ENCODE measurements at regions not wholly inside any gene's neighbourhood (a gene's known extent, or its start where the extent isn't known, plus 50 kb on each side); places are given as distances from the start of the nearest gene placed in this dataset.
"Not testable (repeated sequence)": the region's sequence is repeated elsewhere in the genome, so short reads cannot be mapped to it uniquely, and the experiment has no call there.

GRCh38 chr7:106344211-106344610 lies 59.4 kb upstream of the NAMPT start:
- DNase-seq (ENCODE audit: low spot score): no peak

- not testable (repeated sequence) for DNase-seq (ENCODE audit: low spot score)
These were observed 57.3 kb upstream of the NAMPT start for GRCh38 chr7:106342049-106342448.

GRCh38 chr7:106340247-106340596 lies 55.4 kb upstream of the NAMPT start:
- DNase-seq (ENCODE audit: low spot score): not testable (repeated sequence)

GRCh38 chr7:106339513-106340246 lies 54.9 kb upstream of the NAMPT start:
- DNase-seq (ENCODE audit: low spot score): no peak

- no peak for DNase-seq (ENCODE audit: low spot score)
These were observed 53.0 kb upstream of the NAMPT start for GRCh38 chr7:106337754-106338153.

- DNase-seq (ENCODE audit: low spot score): no peak
These were observed 51.0 kb upstream of the NAMPT start for GRCh38 chr7:106335814-106336213.
